GM19035 (cell line): ENCODE measurements at regions not wholly inside any gene's neighbourhood (a gene's known extent, or its start where the extent isn't known, plus 50 kb on each side); places are given as distances from the start of the nearest gene placed in this dataset.
"Not testable (repeated sequence)": the region's sequence is repeated elsewhere in the genome, so short reads cannot be mapped to it uniquely, and the experiment has no call there.

Source experiments
- ATAC-seq: cut with Tn5 transposase; IDR thresholded peaks from one replicate; pipeline ENCODE4 v1.9.1; 2021; ENCODE audit not compliant: unreplicated experiment

- ATAC-seq, result no peak
These were observed 313.0 kb downstream of the BRD1 start for GRCh38 chr22:49514641-49515040.

GRCh38 chr22:49514211-49514610, 313.5 kb downstream of the BRD1 start:
- no peak for ATAC-seq

DNA sequence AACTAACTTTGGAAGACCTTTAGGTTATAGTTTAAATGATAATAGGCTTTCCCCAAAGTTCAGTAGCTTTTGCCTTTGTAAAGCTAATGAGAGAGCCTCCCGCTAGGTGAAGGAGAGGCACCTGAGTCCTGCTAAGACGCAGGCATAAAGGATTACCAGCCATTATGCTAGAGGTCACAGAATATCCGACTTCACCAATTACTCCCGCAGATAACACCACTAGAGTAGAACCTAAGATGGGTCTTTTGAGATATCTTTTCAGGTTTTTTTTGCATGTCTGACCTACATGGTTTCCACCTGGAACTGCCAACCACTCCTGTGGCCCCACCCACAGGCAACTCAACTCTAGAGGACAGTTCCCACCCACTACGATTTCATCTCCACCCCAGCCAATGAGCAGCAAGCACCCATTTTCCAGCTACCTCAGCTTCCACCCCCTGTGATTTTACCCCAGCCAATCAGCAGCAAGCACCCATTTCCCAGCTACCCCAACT, 314.3 kb downstream of the BRD1 start:
- no peak for ATAC-seq

GRCh38 chr22:49512487-49513165, 315.0 kb downstream of the BRD1 start:
- no peak for ATAC-seq

DNA sequence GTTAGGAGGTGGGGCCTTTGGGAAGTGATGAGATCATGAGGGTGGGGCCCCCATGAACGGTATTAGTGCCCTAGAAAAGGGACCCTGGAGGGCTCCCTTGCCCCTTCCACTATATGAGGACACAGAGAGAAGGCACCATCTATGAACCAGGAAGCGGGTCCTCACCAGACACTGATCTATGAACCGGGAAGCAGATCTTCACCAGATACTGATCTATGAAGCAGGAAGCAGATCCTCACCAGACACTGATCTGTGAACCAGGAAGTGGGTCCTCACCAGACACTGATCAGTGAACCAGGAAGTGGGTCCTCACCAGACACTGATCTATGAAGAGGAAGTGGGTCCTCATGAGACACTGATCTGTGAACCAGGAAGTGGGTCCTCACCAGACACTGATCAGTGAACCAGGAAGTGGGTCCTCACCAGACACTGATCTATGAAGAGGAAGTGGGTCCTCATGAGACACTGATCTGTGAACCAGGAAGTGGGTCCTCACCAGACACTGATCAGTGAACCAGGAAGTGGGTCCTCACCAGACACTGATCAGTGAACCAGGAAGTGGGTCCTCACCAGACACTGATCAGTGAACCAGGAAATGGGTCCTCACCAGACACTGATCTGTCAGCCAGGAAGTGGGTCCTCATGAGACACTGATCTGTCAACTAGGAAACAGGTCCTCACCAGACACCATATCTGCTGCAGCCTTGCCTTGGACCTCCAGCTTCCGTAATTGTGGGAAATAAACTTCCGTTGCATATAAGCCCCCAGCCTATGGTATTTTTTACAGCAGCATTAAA, 316.1 kb downstream of the BRD1 start:
- not testable (repeated sequence) for ATAC-seq

- no peak for ATAC-seq
These were observed 317.0 kb downstream of the BRD1 start for GRCh38 chr22:49510718-49511117.

DNA sequence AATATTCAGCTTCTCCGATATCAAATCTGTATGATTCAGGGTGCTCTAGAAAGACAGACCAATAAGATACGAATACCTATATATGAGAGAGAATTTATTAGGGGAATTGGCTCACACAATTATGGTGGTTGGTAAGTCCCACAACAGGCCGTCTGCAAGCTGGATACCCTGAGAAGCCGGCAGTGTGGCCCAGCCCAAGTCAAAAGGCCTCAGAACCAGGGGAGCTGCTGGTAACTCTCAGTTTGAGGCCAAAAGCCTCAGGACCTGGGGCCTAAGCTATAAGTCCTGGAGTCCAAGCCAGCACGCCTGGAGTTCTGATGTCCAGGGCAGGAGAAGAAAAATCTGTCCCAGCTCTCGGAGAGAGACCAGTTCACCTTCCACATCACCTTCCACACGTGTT, 318.7 kb downstream of the BRD1 start:
- no peak for ATAC-seq

GRCh38 chr22:49508561-49508960, 319.1 kb downstream of the BRD1 start:
- ATAC-seq, result no peak

- no peak for ATAC-seq
These were observed 319.9 kb downstream of the BRD1 start for GRCh38 chr22:49507607-49508292.

DNA sequence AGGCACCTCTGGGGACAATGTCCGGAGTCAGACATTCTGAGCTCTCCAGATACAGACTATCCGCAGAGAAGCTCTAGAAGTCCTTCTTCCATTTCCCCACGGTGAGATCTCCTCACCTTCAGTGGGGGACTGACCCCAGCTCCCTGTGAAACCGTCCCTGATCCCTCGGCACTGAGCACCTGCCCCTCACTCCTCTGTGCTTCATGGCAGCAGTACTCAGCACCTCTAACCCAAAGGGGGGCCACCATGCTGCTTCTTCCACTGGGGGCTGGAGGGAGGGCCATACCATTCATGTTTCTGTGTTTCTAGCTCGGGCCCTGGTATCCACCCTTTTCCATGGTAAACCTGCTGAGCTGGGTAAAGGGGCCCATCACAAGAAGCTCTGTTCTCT, 321.7 kb downstream of the BRD1 start:
- ATAC-seq, result no peak

- ATAC-seq, result no peak
These were observed 322.2 kb downstream of the BRD1 start for GRCh38 chr22:49505337-49506009.

DNA sequence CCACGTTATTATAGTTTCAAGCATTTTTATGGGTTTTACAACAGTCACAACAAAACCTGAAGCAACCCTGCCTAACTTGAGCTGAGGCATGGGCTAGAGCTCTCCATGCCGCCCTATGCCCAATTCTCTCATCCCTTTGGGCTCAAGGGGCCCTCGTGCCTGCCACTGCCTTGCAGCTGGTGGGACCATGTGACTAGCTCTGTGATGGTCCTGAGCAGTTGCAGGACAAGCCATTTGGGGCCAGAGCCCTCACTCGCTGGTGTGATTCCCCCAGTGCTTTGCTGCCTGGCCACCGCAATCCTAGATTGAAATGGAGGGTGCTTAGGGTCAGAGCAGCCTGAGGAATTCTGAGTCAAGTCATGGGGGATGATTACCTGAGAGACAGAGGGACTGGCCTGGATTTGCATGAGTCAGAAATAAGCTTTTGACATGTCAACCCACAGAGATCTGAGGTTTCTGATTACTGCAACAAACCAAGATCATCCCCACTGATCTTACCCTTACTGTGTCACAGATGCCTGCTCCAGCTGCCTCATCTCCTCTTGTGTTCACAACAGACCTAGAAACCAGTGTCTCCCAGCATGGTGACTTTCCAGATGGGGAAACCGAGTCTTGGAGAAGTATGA, 323.7 kb downstream of the BRD1 start:
- no peak for ATAC-seq

DNA sequence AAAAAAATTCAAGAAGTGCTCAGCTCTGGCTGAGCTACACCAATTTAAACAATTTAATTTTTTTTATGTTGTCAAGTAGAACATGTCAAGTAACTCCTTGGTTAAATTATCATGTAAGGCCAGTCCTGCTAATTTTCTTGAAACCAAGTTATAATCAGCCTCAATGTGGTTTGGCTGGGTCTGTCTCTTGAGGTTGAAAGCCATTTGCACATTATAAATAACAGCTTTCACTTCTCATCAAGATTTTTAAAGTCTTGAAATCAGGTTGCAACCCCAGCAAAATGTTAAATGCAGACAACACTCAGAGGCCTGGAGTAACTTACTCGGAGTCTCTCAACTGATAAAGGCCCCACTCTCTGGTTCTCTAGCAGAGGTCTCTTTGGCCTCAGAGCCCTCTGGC, 324.4 kb downstream of the BRD1 start:
- ATAC-seq, result no peak

- ATAC-seq, result no peak
These were observed 325.4 kb downstream of the BRD1 start for GRCh38 chr22:49502126-49502826.

GRCh38 chr22:49500942-49501395, 326.7 kb downstream of the BRD1 start:
- ATAC-seq, result no peak

DNA sequence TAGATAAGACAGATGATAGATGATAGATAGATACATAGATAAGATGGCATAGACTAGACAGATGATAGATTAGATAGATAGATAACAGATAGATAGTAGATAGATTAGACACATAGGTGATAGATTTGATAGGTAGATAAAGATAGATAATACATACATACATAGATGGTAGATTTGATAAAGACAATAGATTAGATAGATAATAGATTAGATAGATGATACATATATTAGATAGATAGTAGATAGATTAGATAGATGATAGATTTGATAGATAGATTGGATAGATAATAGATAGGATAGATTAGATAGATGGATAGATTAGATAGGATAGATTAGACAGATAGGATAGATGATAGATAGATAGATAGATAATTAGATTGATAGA, 327.6 kb downstream of the BRD1 start:
- no peak for ATAC-seq

DNA sequence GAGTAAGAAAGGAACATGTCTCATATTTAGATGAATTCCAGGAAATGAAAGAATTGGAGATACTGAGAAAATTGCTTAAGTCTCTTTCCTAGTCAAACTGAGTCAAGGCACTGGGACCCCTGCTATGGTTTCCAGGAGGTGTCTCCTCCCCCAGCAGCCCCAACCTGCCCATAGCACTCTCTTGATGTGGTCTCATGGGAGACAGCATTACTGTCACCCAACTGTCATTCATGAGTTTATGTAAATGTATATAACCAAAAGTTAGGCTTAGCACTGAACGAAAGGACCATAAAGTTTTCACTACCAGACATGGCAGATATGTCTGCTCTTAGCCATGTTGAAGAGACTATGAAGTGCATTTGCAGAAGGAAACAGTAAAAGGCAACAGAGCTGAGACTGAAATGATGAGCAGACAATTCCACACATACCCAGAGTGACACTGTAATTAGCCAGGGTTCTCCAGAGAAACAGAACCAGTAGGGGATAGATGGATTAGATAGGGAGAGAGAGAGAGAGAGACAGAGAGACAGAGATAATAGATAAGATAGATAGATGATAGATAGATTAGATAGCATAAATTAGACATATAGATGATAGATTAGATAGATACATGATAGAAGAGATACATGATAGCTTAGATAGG, 328.1 kb downstream of the BRD1 start:
- ATAC-seq, result no peak

DNA sequence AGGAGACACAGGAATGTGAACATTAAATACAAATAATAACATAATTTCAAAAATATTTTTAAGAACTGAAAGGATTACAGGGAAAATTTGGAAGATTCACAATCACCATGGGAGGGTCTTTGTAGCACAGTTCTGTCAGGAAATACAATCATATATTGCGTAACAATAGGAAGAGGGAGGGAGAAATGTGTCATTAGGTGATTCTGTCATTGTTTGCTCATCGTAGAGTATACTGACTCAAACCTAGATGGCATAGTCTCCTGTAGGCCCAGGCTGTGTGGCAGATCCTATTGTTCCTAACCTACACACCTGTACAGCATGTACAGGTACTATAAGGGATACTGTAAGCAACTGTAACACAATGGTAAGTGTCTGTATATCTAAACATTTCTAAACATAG, 330.4 kb downstream of the BRD1 start:
- no peak for ATAC-seq

- no peak for ATAC-seq
These were observed 333.1 kb downstream of the BRD1 start for GRCh38 chr22:49494555-49494954.
